SK-N-SH (cell line): ENCODE measurements at regions not wholly inside any gene's neighbourhood (a gene's known extent, or its start where the extent isn't known, plus 50 kb on each side); places are given as distances from the start of the nearest gene placed in this dataset.
"Not testable (repeated sequence)": the region's sequence is repeated elsewhere in the genome, so short reads cannot be mapped to it uniquely, and the experiment has no call there.

Source experiments
- CTCF ChIA-PET: fragments of 300-600, 350-600 bp; formaldehyde crosslinking; extraction: SDS; loops from one replicate; lab custom pipeline; 2021; lab: Yijun Ruan, JAX
- POLR2A ChIA-PET: fragments of 350-600 bp; sonication (Branson Sonifier 250); formaldehyde crosslinking; extraction: SDS; loops from one replicate; lab custom pipeline; 2020; ENCODE audit warnings: antibody characterized with exemption, inconsistent platforms; lab: Yijun Ruan, JAX
- DNase-seq: peaks from one replicate; pipeline ENCODE4 v3.0.0; 2012
- H2AFZ ChIP-seq: fragments of 200-600 bp; sonication (generic); 2 replicates; pipeline ENCODE4 v1.8.1; 2016; ENCODE audit warnings: antibody characterized with exemption, mild to moderate bottlenecking, low read depth
- H3F3A ChIP-seq: fragments of 200-600 bp; sonication (generic); replicated peaks from 2 replicates; pipeline ENCODE3; 2016; ENCODE audit warnings: antibody characterized with exemption, mild to moderate bottlenecking; ENCODE audit not compliant: insufficient read depth
- H3K27ac ChIP-seq, 2 experiments: fragments of 200-500 bp in 1 of 2; fragments of 200-600 bp in 1 of 2; sonication (Bioruptor generic) in 1 of 2; sonication (generic), shearing (Covaris generic) in 1 of 2; 2 replicates each; pipeline versions ENCODE4 v1.5.1 to v1.6.1; 2014 to 2016; ENCODE audit warnings: low read depth in 2 of 2, inconsistent platforms in 1 of 2, low read length in 1 of 2, mild to moderate bottlenecking in 1 of 2, mixed read lengths in 1 of 2
- H3K27me3 ChIP-seq: fragments of 200-600 bp; sonication (generic), shearing (Covaris generic); 2 replicates; pipeline ENCODE4 v1.6.1; 2016; ENCODE audit warnings: mixed run types; ENCODE audit not compliant: insufficient read depth
- H3K36me3 ChIP-seq, 2 experiments: fragments of 200-500 bp in 1 of 2; fragments of 200-600 bp in 1 of 2; sonication (Bioruptor generic) in 1 of 2; sonication (generic) in 1 of 2; replicated peaks in 1 of 2; 2 replicates each; pipeline versions ENCODE3 to v1.5.1; 2014 to 2016; ENCODE audit warnings: low read length in 1 of 2, mild to moderate bottlenecking in 1 of 2; ENCODE audit not compliant: insufficient read depth in 2 of 2, control insufficient read depth in 1 of 2
- H3K4me1 ChIP-seq, 2 experiments: fragments of 200-500 bp in 1 of 2; fragments of 200-600 bp in 1 of 2; sonication (Bioruptor generic) in 1 of 2; sonication (generic), shearing (Covaris generic) in 1 of 2; 2 replicates each; pipeline versions ENCODE4 v1.5.1 to v1.6.1; 2014 to 2016; ENCODE audit warnings: low read depth in 1 of 2, low read length in 1 of 2, mixed run types in 1 of 2; ENCODE audit not compliant: insufficient read depth in 2 of 2, control insufficient read depth in 1 of 2
- H3K4me2 ChIP-seq: fragments of 200-600 bp; sonication (generic), shearing (Covaris generic); 2 replicates; pipeline ENCODE4 v1.6.1; 2017; ENCODE audit warnings: mixed run types
- H3K4me3 ChIP-seq, 2 experiments: fragments of 200-500 bp in 1 of 2; fragments of 200-600 bp in 1 of 2; sonication (Bioruptor generic) in 1 of 2; sonication (generic), shearing (Covaris generic) in 1 of 2; 2 replicates each; pipeline versions ENCODE4 v1.5.1 to v1.8.1; 2014 to 2016; ENCODE audit warnings: low read depth in 2 of 2, inconsistent platforms in 1 of 2, low read length in 1 of 2, mild to moderate bottlenecking in 1 of 2, mixed read lengths in 1 of 2, moderate library complexity in 1 of 2
- H3K79me2 ChIP-seq: fragments of 200-600 bp; sonication (generic); 2 replicates; pipeline ENCODE4 v1.8.1; 2017; ENCODE audit warnings: mild to moderate bottlenecking; ENCODE audit not compliant: insufficient read depth
- H3K9ac ChIP-seq: fragments of 200-600 bp; sonication (generic); 2 replicates; pipeline ENCODE4 v1.6.1; 2017; ENCODE audit warnings: mixed run types
- H3K9me2 ChIP-seq: fragments of 200-600 bp; sonication (generic); 2 replicates; pipeline ENCODE4 v1.6.1; 2017; ENCODE audit warnings: mixed run types
- H3K9me3 ChIP-seq: fragments of 200-600 bp; sonication (generic); 2 replicates; pipeline ENCODE4 v1.6.1; 2017; ENCODE audit warnings: mixed run types, mild to moderate bottlenecking, moderate library complexity
- H4K20me1 ChIP-seq: fragments of 200-600 bp; sonication (generic); 2 replicates; pipeline ENCODE4 v1.6.1; 2017; ENCODE audit warnings: mild to moderate bottlenecking, mixed run types; ENCODE audit not compliant: insufficient read depth
- CHD2 ChIP-seq: fragments of 150-350 bp; IDR thresholded peaks from 2 replicates; pipeline ENCODE4 v1.6.1; 2018; ENCODE audit warnings: low read length; ENCODE audit not compliant: partially characterized antibody
- ELF1 ChIP-seq: IDR thresholded peaks from 2 replicates; pipeline ENCODE4 v1.4.0; 2012
- FOSL2 ChIP-seq: IDR thresholded peaks from 2 replicates; pipeline ENCODE4 v1.4.0; 2012; ENCODE audit warnings: low read depth, mild to moderate bottlenecking, moderate library complexity, borderline replicate concordance
- FOXJ3 ChIP-seq: sonication (generic); formaldehyde crosslinking; IDR thresholded peaks from 2 replicates; pipeline ENCODE4 v1.5.1; 2020; ENCODE audit warnings: mild to moderate bottlenecking, missing genetic modification reagents
- JUND ChIP-seq: IDR thresholded peaks from 2 replicates; pipeline ENCODE4 v1.4.0; 2012
- MEF2A ChIP-seq: IDR thresholded peaks from 2 replicates; pipeline ENCODE4 v1.4.0; 2012; ENCODE audit warnings: low read depth, borderline replicate concordance
- MXI1 ChIP-seq: IDR thresholded peaks from 2 replicates; pipeline ENCODE4 v1.6.1; 2012; ENCODE audit warnings: mild to moderate bottlenecking, low read depth, low read length, improper control_type of control experiment
- POLR2AphosphoS5 ChIP-seq: IDR thresholded peaks from 2 replicates; pipeline ENCODE4 v1.6.1; 2012; ENCODE audit warnings: low read depth, low read length
- RCOR1 ChIP-seq: fragments of 150-350 bp; IDR thresholded peaks from 2 replicates; pipeline ENCODE4 v1.6.1; 2017; ENCODE audit warnings: antibody characterized with exemption, low read length
- RFX5 ChIP-seq: IDR thresholded peaks from 2 replicates; pipeline ENCODE4 v1.6.1; 2012; ENCODE audit warnings: mild to moderate bottlenecking, improper control_type of control experiment, low read length
- RXRA ChIP-seq: IDR thresholded peaks from 2 replicates; pipeline ENCODE4 v1.4.0; 2012; ENCODE audit warnings: low read depth, mild to moderate bottlenecking, borderline replicate concordance
- TAF1 ChIP-seq: IDR thresholded peaks from 2 replicates; pipeline ENCODE4 v1.6.1; 2012; ENCODE audit warnings: low read depth, mild to moderate bottlenecking, low read length, moderate library complexity, borderline replicate concordance
- TEAD4 ChIP-seq: IDR thresholded peaks from 2 replicates; pipeline ENCODE4 v1.4.0; 2012; ENCODE audit warnings: mild to moderate bottlenecking, borderline replicate concordance; ENCODE audit not compliant: insufficient read depth
- WGBS: methylation state at CpG from one replicate; pipeline ENCODE4 v1.1.6; 2017; ENCODE audit warnings: low lambda C conversion rate; 5-methylcytosine and 5-hydroxymethylcytosine counted together
- TF ChIP-seq, protein P1 (sequence below): IDR thresholded peaks from 2 replicates; pipeline ENCODE4 v1.6.1; 2012; ENCODE audit warnings: mild to moderate bottlenecking, low read depth, low read length, moderate library complexity
- TF ChIP-seq, protein P2 (sequence below): fragments of 150-350 bp; IDR thresholded peaks from 2 replicates; pipeline ENCODE4 v1.6.1; 2017; ENCODE audit warnings: antibody characterized with exemption, low read length, low read depth, borderline replicate concordance

DNA sequence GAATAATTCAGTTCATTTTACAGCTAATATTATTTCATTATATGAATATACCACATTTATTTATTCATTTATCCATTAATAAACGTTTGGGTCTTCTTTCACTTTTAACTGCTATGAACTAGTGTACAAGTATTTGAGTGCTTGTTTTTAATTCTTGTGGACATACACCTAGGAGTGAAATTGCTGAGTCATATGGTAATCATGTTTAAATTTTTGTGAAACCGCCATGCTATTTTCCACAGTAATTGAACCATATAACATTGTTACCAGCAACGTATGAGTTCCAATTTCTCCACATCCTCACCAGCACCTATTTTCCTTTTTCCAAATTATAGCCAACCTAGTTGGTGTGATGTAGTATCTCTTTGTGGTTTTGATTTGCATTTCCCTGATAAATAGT, 388.2 kb downstream of the MAGEE1 start:
- Histone ChIP-seq H3K9ac (no peak overlapping the region), H2AFZ (no peak overlapping the region), H4K20me1 (no peaks in the 10 kb centered on the region), H3K27ac (no peak overlapping the region), H3K4me1 (no peaks in the 10 kb centered on the region), H3K36me3 (no peaks in the 10 kb centered on the region), H3K79me2 (no peaks in the 10 kb centered on the region), H3K4me3 (no peak overlapping the region), H3F3A (no peaks in the 10 kb centered on the region), H3K9me3 (no peaks in the 10 kb centered on the region), H3K4me2 (no peak overlapping the region), H3K27me3 (no peaks in the 10 kb centered on the region), H3K9me2 (no peaks in the 10 kb centered on the region)
- ChIA-PET POLR2A (no interaction called here), CTCF (no interaction called here)
- 21% methylated on average over 3 of the region's 3 CpGs for WGBS
- no peak for DNase-seq
- TF ChIP-seq TAF1 (no peak), RFX5 (no peak), JUND (no peak), POLR2AphosphoS5 (no peak), RCOR1 (no peak), RXRA (no peak)

DNA sequence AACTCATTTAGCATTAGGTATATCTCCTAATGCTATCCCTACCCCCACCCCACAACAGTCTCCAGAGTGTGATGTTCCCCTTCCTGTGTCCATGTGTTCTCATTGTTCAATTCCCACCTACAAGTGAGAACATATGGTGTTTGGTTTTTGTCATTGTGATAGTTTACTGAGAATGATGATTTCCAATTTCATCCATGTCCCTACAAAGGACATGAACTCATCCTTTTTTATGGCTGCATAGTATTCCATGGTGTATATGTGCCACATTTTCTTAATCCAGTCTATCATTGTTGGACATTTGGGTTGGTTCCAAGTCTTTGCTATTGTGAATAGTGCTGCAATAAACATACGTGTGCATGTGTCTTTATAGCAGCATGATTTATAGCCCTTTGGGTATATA, 389.8 kb downstream of the MAGEE1 start:
- H3K27ac ChIP-seq, H4K20me1 ChIP-seq, H3F3A ChIP-seq, POLR2A ChIA-PET, H2AFZ ChIP-seq, DNase-seq, H3K9me3 ChIP-seq, H3K4me2 ChIP-seq, CTCF ChIA-PET, H3K9ac ChIP-seq, H3K27me3 ChIP-seq, H3K36me3 ChIP-seq, H3K4me3 ChIP-seq, H3K4me1 ChIP-seq, H3K79me2 ChIP-seq, H3K9me2 ChIP-seq: not testable (repeated sequence)
- WGBS, result no CpG with 5 or more reads among the region's 1 CpG

DNA sequence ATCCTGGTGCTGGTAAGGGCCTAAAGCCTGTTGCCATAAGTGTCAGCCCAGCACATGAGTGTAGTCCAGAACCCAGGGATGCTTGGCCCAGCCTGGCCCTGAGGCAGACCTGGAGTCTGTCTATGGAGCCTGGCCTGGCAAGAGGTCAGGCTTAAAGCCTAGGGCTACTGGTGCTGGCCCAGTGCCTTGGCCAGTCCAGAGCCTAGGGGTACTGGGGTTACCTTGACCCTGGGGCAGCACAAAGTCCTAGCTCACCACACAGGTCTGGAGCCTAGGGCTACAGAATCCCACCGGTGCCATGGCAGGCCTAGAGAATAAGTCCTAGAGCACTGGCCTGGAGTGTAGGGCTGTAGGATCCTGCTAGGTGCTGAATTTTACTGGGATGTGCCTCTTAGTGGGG, 393.8 kb downstream of the MAGEE1 start:
- ChIA-PET POLR2A (no interaction called here), CTCF (no interaction called here)
- H3K4me2 ChIP-seq, result no peak overlapping the region
- no peaks in the 10 kb centered on the region for H3K79me2 ChIP-seq
- no peak for DNase-seq
- no peak overlapping the region for H3K9ac ChIP-seq
- H3K4me1 ChIP-seq, result no peaks in the 10 kb centered on the region
- H4K20me1 ChIP-seq, result no peaks in the 10 kb centered on the region
- TF ChIP-seq MXI1 (no peak), CHD2 (no peak), ELF1 (no peak), MEF2A (no peak), JUND (no peak), FOSL2 (no peak), FOXJ3 (CRISPR knock-in tag) (no peak), TEAD4 (no peak)
- TF ChIP-seq, protein P1, sequence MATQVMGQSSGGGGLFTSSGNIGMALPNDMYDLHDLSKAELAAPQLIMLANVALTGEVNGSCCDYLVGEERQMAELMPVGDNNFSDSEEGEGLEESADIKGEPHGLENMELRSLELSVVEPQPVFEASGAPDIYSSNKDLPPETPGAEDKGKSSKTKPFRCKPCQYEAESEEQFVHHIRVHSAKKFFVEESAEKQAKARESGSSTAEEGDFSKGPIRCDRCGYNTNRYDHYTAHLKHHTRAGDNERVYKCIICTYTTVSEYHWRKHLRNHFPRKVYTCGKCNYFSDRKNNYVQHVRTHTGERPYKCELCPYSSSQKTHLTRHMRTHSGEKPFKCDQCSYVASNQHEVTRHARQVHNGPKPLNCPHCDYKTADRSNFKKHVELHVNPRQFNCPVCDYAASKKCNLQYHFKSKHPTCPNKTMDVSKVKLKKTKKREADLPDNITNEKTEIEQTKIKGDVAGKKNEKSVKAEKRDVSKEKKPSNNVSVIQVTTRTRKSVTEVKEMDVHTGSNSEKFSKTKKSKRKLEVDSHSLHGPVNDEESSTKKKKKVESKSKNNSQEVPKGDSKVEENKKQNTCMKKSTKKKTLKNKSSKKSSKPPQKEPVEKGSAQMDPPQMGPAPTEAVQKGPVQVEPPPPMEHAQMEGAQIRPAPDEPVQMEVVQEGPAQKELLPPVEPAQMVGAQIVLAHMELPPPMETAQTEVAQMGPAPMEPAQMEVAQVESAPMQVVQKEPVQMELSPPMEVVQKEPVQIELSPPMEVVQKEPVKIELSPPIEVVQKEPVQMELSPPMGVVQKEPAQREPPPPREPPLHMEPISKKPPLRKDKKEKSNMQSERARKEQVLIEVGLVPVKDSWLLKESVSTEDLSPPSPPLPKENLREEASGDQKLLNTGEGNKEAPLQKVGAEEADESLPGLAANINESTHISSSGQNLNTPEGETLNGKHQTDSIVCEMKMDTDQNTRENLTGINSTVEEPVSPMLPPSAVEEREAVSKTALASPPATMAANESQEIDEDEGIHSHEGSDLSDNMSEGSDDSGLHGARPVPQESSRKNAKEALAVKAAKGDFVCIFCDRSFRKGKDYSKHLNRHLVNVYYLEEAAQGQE, result no peak
- TF ChIP-seq, protein P2, sequence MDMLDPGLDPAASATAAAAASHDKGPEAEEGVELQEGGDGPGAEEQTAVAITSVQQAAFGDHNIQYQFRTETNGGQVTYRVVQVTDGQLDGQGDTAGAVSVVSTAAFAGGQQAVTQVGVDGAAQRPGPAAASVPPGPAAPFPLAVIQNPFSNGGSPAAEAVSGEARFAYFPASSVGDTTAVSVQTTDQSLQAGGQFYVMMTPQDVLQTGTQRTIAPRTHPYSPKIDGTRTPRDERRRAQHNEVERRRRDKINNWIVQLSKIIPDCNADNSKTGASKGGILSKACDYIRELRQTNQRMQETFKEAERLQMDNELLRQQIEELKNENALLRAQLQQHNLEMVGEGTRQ, result no peak
- no peaks in the 10 kb centered on the region for H3K27me3 ChIP-seq
- no peaks in the 10 kb centered on the region for H3K36me3 ChIP-seq
- H3K4me3 ChIP-seq, result no peak overlapping the region
- H3K9me2 ChIP-seq, result no peaks in the 10 kb centered on the region
- no peak overlapping the region for H3K27ac ChIP-seq
- no CpG with 5 or more reads among the region's 1 CpG for WGBS
- no peak overlapping the region for H2AFZ ChIP-seq
- H3F3A ChIP-seq, result no peaks in the 10 kb centered on the region
- H3K9me3 ChIP-seq, result no peaks in the 10 kb centered on the region
